GM19035 (cell line): ENCODE measurements at regions not wholly inside any gene's neighbourhood (a gene's known extent, or its start where the extent isn't known, plus 50 kb on each side); places are given as distances from the start of the nearest gene placed in this dataset.

Source experiments
- ATAC-seq: cut with Tn5 transposase; IDR thresholded peaks from one replicate; pipeline ENCODE4 v1.9.1; 2021; ENCODE audit not compliant: unreplicated experiment

GRCh38 chr5:12419075-12419474, 514.8 kb upstream of the CTNND2 start:
- ATAC-seq = no peak

DNA sequence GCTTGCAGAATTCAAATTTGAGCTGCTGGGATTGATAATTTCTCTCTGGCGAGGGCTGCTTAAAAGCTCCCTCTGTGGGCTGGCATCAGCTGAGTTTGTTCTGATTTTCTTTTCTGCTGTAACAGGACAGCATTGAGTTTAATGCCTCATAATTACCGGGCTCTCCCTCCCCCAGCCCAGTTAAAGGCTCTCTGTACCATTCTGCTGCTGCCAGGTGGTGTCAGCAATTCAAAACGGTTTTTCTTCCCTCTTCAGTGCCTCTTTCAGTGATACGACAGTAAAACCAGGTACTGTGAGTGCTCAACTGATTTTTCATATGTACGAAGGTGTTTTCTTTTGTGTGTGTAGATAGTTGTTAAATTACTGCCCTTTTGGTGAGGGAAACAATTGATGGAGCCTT, 509.3 kb upstream of the CTNND2 start:
- ATAC-seq = no peak

DNA sequence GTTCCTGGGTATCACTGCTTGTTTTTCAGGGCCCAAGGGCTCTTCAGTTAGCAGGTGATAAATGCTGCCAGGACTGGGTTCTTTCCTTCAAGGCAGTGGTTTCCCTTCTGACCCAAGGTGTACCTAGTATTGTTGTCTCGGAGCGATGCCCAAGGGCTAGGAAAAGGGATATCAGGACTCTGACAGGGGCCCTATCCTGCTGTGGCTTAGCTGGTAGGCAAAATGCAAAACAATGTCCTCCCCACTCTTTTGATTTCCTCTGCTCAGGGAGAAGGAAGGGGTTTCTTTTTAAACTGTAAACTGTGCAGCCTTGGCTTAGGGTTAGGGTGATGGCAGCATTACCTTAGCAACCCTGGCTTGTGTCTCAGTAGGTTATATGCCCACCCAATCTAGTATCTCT, 508.8 kb upstream of the CTNND2 start:
- no peak for ATAC-seq

DNA sequence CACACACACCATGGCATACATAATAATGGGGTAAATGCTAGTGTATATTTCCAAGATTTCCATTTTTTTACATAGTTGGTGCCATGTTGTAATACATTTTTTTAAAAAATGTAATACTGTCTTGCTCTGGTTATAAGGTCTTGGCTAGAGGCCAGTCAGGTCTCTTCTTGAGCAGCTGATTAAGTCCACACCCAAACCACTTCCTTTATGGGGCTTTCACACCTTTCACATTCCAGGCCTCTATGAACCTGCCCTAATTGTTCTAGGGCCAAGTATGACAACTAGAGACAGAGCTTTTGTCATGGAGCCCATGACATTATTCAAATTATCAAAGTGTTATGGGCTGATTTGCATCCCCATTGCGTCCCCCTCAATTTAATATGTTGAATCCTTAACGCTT, 495.6 kb upstream of the CTNND2 start:
- ATAC-seq = no peak

- ATAC-seq = no peak
Measured at GRCh38 chr5:12392246-12392645, 488.0 kb upstream of the CTNND2 start.

GRCh38 chr5:12385095-12385494, 480.8 kb upstream of the CTNND2 start:
- no peak for ATAC-seq

- no peak for ATAC-seq
Measured at GRCh38 chr5:12384005-12384404, 479.8 kb upstream of the CTNND2 start.

- no peak for ATAC-seq
Measured at GRCh38 chr5:12367973-12368372, 463.7 kb upstream of the CTNND2 start.

DNA sequence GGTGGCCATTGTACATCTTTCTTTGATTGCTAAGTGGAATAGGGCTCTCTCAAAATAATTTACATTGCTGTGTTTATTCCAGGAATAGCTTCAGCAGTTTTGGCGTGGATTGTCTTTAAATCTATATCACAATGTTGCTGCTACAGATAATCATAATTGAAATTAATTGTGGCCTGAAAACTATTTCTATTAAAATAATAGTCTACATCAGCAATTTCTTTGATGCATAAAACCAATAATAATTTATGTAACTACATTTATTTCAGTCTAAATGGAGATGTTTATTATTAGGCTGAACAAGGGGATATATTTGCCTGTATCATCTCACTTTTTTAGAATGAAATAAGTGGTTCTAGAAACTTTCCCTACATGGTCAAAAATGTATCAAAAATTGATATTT, 456.0 kb upstream of the CTNND2 start:
- ATAC-seq = no peak

- ATAC-seq = no peak
Measured at GRCh38 chr5:12358371-12359090, 454.3 kb upstream of the CTNND2 start.

- no peak for ATAC-seq
Measured at GRCh38 chr5:12357626-12358025, 453.4 kb upstream of the CTNND2 start.

- ATAC-seq = no peak
Measured at GRCh38 chr5:12354686-12355085, 450.4 kb upstream of the CTNND2 start.

- ATAC-seq = no peak
Measured at GRCh38 chr5:12343558-12343957, 439.3 kb upstream of the CTNND2 start.

GRCh38 chr5:12335938-12336337, 431.7 kb upstream of the CTNND2 start:
- ATAC-seq = no peak

DNA sequence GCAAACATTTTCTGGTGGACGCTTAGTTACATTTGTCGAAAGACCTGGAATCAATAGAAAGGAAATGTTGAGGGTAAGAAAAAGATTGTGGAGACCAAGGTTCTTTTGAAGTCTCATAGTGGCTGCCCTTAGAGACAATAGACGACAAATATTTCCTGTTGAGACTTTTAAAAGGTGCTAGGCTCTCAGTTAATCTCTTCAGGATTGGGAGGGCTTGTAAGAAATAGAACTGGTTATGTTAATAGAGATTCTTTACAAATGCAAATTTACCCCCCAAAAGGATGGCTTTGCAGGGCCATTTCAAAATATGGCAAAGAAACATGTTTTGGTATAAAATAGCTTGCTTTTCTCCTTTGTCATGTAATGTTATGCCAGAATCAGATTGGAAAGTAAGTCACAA, 428.2 kb upstream of the CTNND2 start:
- no peak for ATAC-seq

GRCh38 chr5:12330993-12331588, 426.8 kb upstream of the CTNND2 start:
- ATAC-seq = no peak

GRCh38 chr5:12330381-12330780, 426.1 kb upstream of the CTNND2 start:
- ATAC-seq = no peak

DNA sequence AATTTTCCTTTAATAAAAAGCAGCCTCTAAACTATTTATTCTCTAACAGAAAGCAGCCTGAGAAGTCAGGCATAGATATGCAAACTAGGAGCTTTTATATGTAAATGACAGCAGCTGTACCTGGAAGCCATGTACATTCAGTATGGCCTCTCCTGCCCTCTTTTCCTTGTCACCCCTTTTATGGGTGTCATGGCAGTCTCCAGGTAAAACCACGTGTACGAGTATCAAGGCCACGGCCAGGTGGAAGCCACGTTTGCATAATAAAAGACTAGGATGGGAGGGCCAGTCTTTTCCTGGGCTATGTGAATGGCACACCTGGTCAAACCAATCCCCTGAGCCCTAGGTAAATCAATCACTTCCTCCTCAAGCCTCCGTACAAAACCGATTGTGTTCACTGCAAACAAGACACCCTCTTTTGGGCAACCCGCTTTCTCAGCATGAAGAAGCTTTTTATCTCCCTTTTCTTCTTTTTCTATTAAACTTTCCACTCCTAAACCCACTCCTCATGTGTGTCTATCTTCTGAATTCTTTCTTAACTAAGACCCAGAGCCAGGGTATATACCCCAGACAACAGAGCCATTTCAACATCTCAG, 419.5 kb upstream of the CTNND2 start:
- no peak for ATAC-seq

DNA sequence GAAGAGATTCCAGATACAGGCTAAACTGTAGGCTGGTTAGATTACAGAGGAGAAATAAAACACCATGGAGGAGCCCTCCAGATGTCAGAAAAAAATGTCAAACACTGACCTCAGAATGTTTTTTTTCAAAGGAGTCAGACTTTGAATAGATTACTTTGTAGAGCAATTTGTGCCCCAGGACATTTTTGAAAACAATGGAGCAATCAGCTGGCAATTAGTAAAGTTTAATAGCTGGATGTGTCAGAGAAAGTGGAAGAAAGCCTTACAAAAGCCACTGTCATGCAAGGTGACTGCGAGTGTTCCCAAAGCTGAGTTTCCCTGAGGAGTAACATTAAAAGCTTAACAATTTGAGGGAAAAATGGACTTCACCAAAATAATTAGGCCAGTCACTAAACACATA, 417.8 kb upstream of the CTNND2 start:
- no peak for ATAC-seq

GRCh38 chr5:12320331-12320730, 416.1 kb upstream of the CTNND2 start:
- no peak for ATAC-seq

DNA sequence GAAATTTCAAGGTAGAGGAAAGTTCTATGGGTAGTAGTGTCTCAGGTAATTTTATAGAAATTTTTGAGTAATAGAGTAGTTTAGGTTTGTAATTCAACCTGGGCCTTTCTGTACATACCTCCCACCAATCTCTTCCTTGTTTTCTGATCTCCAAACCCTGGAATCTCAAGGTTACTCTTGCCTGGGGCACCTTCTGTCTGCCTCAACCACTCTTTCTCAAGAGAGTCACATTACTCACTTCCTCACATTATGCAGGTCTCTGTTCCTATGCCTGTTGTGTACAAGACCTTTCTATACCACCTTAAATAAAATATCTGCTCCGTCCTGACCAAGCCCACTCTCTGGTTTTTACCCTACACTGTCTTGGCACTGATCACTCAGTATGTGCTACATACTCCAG, 412.6 kb upstream of the CTNND2 start:
- ATAC-seq = no peak

DNA sequence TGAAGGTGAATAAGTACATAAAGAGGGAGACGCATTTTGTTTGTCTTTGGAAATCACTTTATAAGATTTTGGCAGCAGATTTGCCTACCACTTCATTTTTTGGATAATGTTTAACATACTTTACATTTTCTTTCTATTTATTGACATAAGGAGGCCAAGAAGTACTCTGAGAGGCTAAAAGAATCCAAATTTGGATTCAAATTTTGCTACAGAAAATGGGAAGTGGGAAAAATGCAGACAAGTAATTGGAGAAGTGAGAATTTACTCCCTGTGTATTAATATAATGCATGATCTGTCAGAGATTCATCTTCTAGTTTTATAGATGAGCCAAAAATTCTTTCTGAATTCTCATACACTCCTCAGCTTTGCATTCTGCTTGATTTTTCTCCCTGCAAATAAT, 411.2 kb upstream of the CTNND2 start:
- no peak for ATAC-seq

DNA sequence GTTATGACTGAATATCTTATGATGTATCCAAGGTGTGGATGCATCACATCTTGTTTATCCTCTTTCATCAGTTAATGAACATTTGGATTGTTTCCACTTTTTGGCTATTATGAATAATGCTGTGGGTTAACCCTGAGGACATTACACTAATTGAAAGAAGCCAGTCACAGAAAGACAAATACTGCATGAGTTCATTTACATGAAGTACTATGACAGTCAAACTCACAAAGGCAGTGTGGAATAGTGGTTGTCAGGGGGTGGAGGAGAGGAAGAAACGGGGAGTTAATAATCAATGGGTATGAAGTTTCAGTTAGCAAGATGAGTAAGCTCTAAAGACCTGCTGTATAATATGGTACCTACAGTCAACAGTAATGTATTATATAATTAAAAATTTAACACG, 409.4 kb upstream of the CTNND2 start:
- no peak for ATAC-seq
